ENCODE measurements at regions not wholly inside any gene's neighbourhood (a gene's known extent, or its start where the extent isn't known, plus 50 kb on each side); places are given as distances from the start of the nearest gene placed in this dataset.

GRCh38 chr18:11323359-11323819 lies 174.0 kb upstream of the PIEZO2 start:
- POLR2A ChIA-PET = no interaction called here
- intact Hi-C loops (cut with micrococcal nuclease) = no loop called here
- no peak for TF ChIP-seq CTCF (IDR thresholded peaks at IDR 0.05)
- DNase-seq = no peak
- CTCF ChIA-PET = no interaction called here
- H3K4me3 Mint-ChIP-seq = no peak overlapping the region
- no peaks in the 10 kb centered on the region for H3K27me3 Mint-ChIP-seq
- ATAC-seq = no peak
- peaks cover 7% of the 10 kb centered on the region for H3K4me1 Mint-ChIP-seq (ENCODE audit: low read depth)
- no peaks in the 10 kb centered on the region for H3K36me3 Mint-ChIP-seq (ENCODE audit: low read depth)
- H3K27ac Mint-ChIP-seq = no peak overlapping the region
- no peaks in the 10 kb centered on the region for H3K9me3 Mint-ChIP-seq

DNA sequence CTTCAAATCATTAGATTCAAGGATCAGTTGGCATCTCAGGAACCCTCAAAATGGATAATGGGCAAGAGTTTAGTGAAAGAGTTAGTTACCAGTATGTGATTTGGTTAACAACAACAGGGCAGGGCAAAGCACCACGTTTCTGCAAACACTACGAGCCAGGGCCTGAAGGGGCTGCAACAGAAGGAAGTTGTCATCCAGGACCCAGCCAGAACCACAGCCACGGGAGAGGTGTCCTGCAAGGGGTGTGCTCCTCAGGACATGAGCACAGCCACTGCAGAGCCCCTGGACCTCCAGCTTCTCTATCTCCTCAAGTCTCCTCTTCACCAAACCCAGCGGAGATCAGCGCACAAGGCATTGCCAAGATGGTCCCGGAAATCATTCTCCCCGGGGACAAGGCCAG lies 173.3 kb upstream of the PIEZO2 start:
- CTCF ChIA-PET = no interaction called here
- ATAC-seq (no peak), DNase-seq (no peak)
- Mint-ChIP-seq H3K4me1 (ENCODE audit: low read depth) (peaks cover 7% of the 10 kb centered on the region), H3K36me3 (ENCODE audit: low read depth) (no peaks in the 10 kb centered on the region), H3K27me3 (no peaks in the 10 kb centered on the region), H3K9me3 (no peaks in the 10 kb centered on the region), H3K27ac (no peak overlapping the region), H3K4me3 (no peak overlapping the region)
- no peak for TF ChIP-seq CTCF (IDR thresholded peaks at IDR 0.05)
- POLR2A ChIA-PET = no interaction called here
- intact Hi-C loops (cut with micrococcal nuclease) = no loop called here

DNA sequence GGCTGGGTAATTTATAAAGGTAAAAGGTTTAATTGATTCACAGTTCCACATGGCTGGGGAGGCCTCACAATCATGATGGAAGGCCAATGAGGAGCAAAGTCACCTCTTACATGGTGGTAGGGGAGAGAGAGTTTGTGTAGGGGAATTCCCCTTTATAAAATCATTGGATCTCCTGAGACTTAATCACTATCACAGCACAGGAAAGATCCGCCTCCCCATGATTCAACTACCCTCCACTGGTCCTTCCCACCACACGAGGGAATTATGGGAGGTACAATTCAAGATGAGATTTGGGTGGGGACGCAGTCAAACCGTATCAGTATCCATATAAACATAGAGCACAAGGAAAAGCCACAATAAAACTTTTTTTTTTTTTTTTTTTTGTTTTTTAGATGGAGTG lies 172.6 kb upstream of the PIEZO2 start:
- POLR2A ChIA-PET = no interaction called here
- no peaks in the 10 kb centered on the region for H3K36me3 Mint-ChIP-seq (ENCODE audit: low read depth)
- no peaks in the 10 kb centered on the region for H3K9me3 Mint-ChIP-seq
- CTCF ChIA-PET = no interaction called here
- TF ChIP-seq CTCF (IDR thresholded peaks at IDR 0.05) = no peak
- intact Hi-C loops (cut with micrococcal nuclease) = no loop called here
- ATAC-seq = no peak
- H3K27me3 Mint-ChIP-seq = no peaks in the 10 kb centered on the region
- peaks cover 7% of the 10 kb centered on the region for H3K4me1 Mint-ChIP-seq (ENCODE audit: low read depth)
- no peak overlapping the region for H3K4me3 Mint-ChIP-seq
- H3K27ac Mint-ChIP-seq = no peak overlapping the region
- no peak for DNase-seq

- Mint-ChIP-seq H3K27me3 (no peaks in the 10 kb centered on the region), H3K4me1 (ENCODE audit: low read depth) (peaks cover 7% of the 10 kb centered on the region), H3K27ac (no peak overlapping the region), H3K4me3 (no peak overlapping the region), H3K9me3 (no peaks in the 10 kb centered on the region), H3K36me3 (ENCODE audit: low read depth) (no peaks in the 10 kb centered on the region)
- intact Hi-C loops (cut with micrococcal nuclease) = no loop called here
- no peak for ATAC-seq
- ChIA-PET CTCF (no interaction called here), POLR2A (no interaction called here)
- DNase-seq = no peak
- TF ChIP-seq CTCF (IDR thresholded peaks at IDR 0.05) = no peak
Measured at GRCh38 chr18:11320986-11321385, 171.6 kb upstream of the PIEZO2 start.

- H3K36me3 Mint-ChIP-seq (ENCODE audit: low read depth) = no peaks in the 10 kb centered on the region
- TF ChIP-seq CTCF (IDR thresholded peaks at IDR 0.05) = no peak
- ATAC-seq (no peak), DNase-seq (no peak)
- intact Hi-C loops (cut with micrococcal nuclease) = no loop called here
- no peaks in the 10 kb centered on the region for H3K27me3 Mint-ChIP-seq
- no peak overlapping the region for H3K27ac Mint-ChIP-seq
- CTCF ChIA-PET = no interaction called here
- no peaks in the 10 kb centered on the region for H3K4me1 Mint-ChIP-seq (ENCODE audit: low read depth)
- H3K9me3 Mint-ChIP-seq = no peaks in the 10 kb centered on the region
- H3K4me3 Mint-ChIP-seq = no peak overlapping the region
- POLR2A ChIA-PET = no interaction called here
Measured at GRCh38 chr18:11316546-11316945, 167.2 kb upstream of the PIEZO2 start.
